Epithelial cell of esophagus (primary cell): ENCODE measurements at regions not wholly inside any gene's neighbourhood (a gene's known extent, or its start where the extent isn't known, plus 50 kb on each side); places are given as distances from the start of the nearest gene placed in this dataset.

ENCODE experiments used
- DNase-seq: peaks from one replicate; pipeline ENCODE4 v3.0.0; 2010; ENCODE audit warnings: low read depth
- H3K4me3 ChIP-seq: 2 replicates; pipeline ENCODE4 v1.5.1; 2011; ENCODE audit warnings: mild to moderate bottlenecking, low read length, control low read depth
- TF ChIP-seq, protein P1 (sequence below): IDR thresholded peaks from 2 replicates; pipeline ENCODE4 v1.5.1; 2011; ENCODE audit warnings: low read depth, mild to moderate bottlenecking, low read length, control low read depth, inconsistent platforms; ENCODE audit not compliant: insufficient read depth; ENCODE audit errors: missing control alignments

DNA sequence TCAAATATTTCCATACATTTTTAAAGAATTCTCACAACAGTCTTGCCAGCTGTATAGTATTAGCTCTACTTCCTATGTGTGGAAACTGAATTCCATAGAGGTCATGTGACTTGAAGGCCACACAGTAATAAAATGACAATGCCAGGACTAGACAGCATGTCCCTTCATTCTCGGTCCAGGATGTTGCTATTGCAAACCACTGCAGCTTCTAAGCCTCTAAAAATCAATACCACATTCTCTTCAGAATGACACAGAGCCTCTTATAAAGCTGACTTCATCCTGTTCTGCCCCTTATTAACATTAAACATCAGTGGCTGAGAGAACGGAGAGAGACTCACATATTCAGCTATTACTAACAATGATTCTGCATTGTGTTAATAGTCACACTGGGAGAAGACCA, 240.3 kb upstream of the PEX5L start:
- no peak for DNase-seq
- H3K4me3 ChIP-seq: no peak overlapping the region
- TF ChIP-seq, protein P1, sequence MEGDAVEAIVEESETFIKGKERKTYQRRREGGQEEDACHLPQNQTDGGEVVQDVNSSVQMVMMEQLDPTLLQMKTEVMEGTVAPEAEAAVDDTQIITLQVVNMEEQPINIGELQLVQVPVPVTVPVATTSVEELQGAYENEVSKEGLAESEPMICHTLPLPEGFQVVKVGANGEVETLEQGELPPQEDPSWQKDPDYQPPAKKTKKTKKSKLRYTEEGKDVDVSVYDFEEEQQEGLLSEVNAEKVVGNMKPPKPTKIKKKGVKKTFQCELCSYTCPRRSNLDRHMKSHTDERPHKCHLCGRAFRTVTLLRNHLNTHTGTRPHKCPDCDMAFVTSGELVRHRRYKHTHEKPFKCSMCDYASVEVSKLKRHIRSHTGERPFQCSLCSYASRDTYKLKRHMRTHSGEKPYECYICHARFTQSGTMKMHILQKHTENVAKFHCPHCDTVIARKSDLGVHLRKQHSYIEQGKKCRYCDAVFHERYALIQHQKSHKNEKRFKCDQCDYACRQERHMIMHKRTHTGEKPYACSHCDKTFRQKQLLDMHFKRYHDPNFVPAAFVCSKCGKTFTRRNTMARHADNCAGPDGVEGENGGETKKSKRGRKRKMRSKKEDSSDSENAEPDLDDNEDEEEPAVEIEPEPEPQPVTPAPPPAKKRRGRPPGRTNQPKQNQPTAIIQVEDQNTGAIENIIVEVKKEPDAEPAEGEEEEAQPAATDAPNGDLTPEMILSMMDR: no peak

DNA sequence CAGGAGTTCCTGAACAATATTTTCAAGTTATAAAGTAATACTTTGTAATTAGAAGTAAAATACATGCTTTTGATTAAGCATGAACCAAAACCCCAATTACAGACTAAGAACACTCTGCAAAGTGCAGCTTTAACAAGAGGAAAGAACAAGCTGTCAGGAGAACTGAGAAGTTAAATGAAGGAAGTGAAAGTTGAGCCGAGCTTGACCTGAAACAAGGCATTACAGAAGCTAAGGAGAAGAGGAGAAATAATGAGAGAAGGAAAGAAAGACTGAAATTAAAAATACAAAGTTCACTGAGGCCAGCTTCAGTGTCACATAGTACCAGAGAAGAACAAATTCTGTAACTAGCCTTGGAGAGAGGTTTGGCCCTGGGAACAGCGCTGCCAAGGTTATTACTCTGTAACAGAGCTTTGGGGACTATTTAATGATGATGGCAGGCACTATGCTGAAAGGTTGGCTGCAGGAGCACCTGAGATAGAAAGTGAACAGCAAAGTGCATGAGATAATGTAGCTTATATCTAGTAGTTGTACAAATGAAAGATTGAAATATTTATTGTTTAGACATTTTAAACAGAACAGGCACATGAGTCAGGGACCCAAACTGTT, 241.9 kb upstream of the PEX5L start:
- TF ChIP-seq, protein P1: no peak
- H3K4me3 ChIP-seq: no peak overlapping the region
- DNase-seq: no peak

DNA sequence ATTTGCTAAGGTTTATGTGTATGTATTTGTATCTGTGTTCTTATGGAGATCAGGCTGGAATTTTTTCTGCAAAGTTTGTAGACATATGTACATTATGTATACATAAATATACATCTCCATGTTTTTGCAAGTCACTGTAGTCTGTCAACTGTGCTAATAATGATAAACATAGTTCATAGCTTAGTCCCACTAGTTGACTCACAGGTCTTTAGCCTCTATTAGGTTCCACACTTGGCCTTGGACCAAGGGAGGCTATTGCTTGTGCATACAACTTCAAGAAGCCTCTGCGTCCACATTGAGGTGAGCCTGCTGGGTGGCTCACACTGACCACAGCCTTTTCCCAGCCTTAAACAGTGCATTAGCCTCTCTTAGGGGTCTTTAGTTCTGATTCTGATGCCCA, 243.8 kb upstream of the PEX5L start:
- peak; percentile 63 for DNase-seq

DNA sequence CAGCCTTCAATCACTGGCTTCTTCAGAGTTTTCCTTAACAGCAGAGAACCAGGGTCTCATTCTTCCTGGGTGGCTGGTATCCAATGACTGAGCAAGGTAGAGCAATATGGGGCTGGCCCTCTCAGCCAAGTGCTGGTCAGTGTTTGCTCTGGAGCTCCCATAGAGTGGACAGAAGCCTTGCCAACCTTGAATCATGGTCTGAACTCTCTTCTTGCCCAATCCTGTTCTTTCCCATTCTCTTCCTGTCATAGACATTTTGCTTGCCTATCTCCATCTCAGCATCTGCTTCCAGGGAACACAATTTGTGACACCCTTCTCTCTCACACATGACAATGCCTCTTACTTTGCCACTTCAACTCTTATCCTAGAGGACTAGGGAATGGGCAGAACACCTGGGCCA, 245.6 kb upstream of the PEX5L start:
- no peak for DNase-seq
- TF ChIP-seq, protein P1: no peak
- H3K4me3 ChIP-seq: no peak overlapping the region

More for the DNA sequence above, 243.8 kb upstream of the PEX5L start:
- TF ChIP-seq, protein P1: no peak
- H3K4me3 ChIP-seq: no peak overlapping the region

DNA sequence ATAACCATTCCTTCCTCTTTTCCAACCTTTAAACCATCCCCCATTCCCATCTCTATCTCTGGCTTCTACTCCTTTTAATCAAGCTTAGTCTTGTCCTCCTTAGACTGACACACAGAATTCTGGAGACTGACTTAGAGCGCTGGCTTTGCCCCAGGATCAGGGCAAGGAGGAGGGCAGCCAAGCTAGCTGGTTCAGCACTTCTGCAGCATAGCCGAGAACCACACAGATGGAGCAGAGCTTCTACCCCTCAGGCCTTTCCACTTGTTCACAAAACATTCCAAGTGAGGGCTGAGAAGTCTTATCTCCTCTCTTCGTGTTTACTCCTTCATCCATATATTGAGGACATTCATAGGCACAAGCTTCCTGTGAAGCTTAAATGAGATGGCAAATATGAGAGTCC, 246.5 kb upstream of the PEX5L start:
- DNase-seq: no peak
- TF ChIP-seq, protein P1: no peak
- no peak overlapping the region for H3K4me3 ChIP-seq

DNA sequence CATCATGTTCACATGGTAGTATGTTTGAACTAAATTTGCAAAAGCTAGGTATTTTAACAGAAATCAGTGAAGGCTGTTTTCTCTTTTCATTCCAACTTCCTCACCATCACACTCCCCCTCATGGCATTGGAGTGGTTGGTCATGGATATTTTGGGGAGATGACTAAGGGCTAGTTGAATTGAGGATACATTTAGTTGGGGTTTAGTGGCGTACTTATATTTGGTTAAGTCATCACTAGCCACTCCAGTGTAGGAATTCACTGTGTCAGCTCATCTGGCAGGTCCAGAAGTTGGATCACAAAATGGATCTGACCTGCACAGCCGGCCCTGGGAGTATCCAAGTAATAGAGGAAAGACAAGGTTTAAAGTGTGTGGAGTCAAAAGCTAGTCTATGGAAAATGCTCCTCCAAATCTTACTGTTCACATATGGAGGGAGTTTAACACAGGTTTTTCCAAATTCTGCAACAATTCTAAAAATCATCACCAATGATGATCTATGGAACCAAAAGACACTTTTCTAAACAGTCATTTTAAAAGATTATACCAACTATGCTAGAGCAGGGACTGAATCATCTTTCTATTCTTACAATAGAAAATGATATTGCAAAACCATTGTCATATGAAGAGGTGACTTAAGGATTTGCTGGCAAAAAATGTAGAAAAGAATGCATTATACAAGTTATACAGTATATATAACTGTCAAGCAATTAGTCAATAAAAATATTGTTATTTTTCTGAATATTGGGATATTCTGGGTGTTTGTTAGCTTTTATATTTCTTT, 247.8 kb upstream of the PEX5L start:
- TF ChIP-seq, protein P1: no peak
- no peak overlapping the region for H3K4me3 ChIP-seq
- no peak for DNase-seq
